Central memory CD8-positive, alpha-beta T cell (primary cell): ENCODE measurements at regions not wholly inside any gene's neighbourhood (a gene's known extent, or its start where the extent isn't known, plus 50 kb on each side); places are given as distances from the start of the nearest gene placed in this dataset.

ENCODE experiments used
- ATAC-seq: fragments of 150-1000 bp; cut with Tn5 transposase; replicated peaks from 2 replicates; pipeline ENCODE4 v1.10.0; 2022; ENCODE audit warnings: mild to moderate bottlenecking, moderate FRiP score, moderate number of reproducible peaks; ENCODE audit not compliant: poor library complexity, severe bottlenecking; ENCODE audit errors: extremely low read depth
- DNase-seq, 2 donors: peaks; one replicate each; pipeline ENCODE4 v3.0.0; 2021; ENCODE audit warnings: low spot score in 2 of 2
- H3K27ac Mint-ChIP-seq: one replicate; pipeline ENCODE4 v1.8.0; 2022; ENCODE audit warnings: low read depth, mild to moderate bottlenecking, moderate library complexity, mixed read lengths
- H3K27me3 Mint-ChIP-seq: one replicate; pipeline ENCODE4 v1.8.0; 2022; ENCODE audit warnings: mixed read lengths
- H3K36me3 Mint-ChIP-seq: one replicate; pipeline ENCODE4 v1.8.0; 2022; ENCODE audit warnings: mild to moderate bottlenecking, moderate library complexity, mixed read lengths; ENCODE audit not compliant: insufficient read depth
- H3K4me1 Mint-ChIP-seq: one replicate; pipeline ENCODE4 v1.8.0; 2022; ENCODE audit warnings: mixed read lengths
- H3K4me3 Mint-ChIP-seq: one replicate; pipeline ENCODE4 v1.8.0; 2022; ENCODE audit warnings: mild to moderate bottlenecking, moderate library complexity, mixed read lengths
- H3K9me3 Mint-ChIP-seq: one replicate; pipeline ENCODE4 v1.8.0; 2022; ENCODE audit warnings: mixed read lengths

GRCh38 chr16:64397945-64398508, 723.8 kb downstream of the CDH11 start:
- DNase-seq (no peak), ATAC-seq (no peak)
- H3K4me1 Mint-ChIP-seq: no peaks in the 10 kb centered on the region
- H3K27ac Mint-ChIP-seq: no peak overlapping the region
- no peak overlapping the region for H3K4me3 Mint-ChIP-seq
- H3K27me3 Mint-ChIP-seq: no peaks in the 10 kb centered on the region
- no peaks in the 10 kb centered on the region for H3K36me3 Mint-ChIP-seq
- H3K9me3 Mint-ChIP-seq: peaks cover 23% of the 10 kb centered on the region

GRCh38 chr16:64397042-64397441, 724.8 kb downstream of the CDH11 start:
- Mint-ChIP-seq H3K9me3 (peaks cover 21% of the 10 kb centered on the region), H3K4me1 (no peaks in the 10 kb centered on the region), H3K27ac (no peak overlapping the region), H3K36me3 (no peaks in the 10 kb centered on the region), H3K27me3 (no peaks in the 10 kb centered on the region), H3K4me3 (no peak overlapping the region)
- DNase-seq (no peak), ATAC-seq (no peak)

- no peaks in the 10 kb centered on the region for H3K36me3 Mint-ChIP-seq
- no peak overlapping the region for H3K27ac Mint-ChIP-seq
- ATAC-seq (no peak), DNase-seq (no peak)
- no peaks in the 10 kb centered on the region for H3K4me1 Mint-ChIP-seq
- no peaks in the 10 kb centered on the region for H3K27me3 Mint-ChIP-seq
- H3K4me3 Mint-ChIP-seq: no peak overlapping the region
- H3K9me3 Mint-ChIP-seq: peaks cover 24% of the 10 kb centered on the region
These were observed 727.8 kb downstream of the CDH11 start for GRCh38 chr16:64394061-64394460.

GRCh38 chr16:64392456-64392855, 729.4 kb downstream of the CDH11 start:
- H3K27me3 Mint-ChIP-seq: no peaks in the 10 kb centered on the region

GRCh38 chr16:64391063-64391600, 730.7 kb downstream of the CDH11 start:
- H3K4me1 Mint-ChIP-seq: no peaks in the 10 kb centered on the region
- no peaks in the 10 kb centered on the region for H3K36me3 Mint-ChIP-seq
- ATAC-seq: no peak
- no peak for DNase-seq
- no peak overlapping the region for H3K4me3 Mint-ChIP-seq
- H3K27me3 Mint-ChIP-seq: no peaks in the 10 kb centered on the region
- H3K9me3 Mint-ChIP-seq: peaks cover 20% of the 10 kb centered on the region
- no peak overlapping the region for H3K27ac Mint-ChIP-seq

More at GRCh38 chr16:64392456-64392855, 729.4 kb downstream of the CDH11 start:
- Mint-ChIP-seq H3K9me3 (peaks cover 24% of the 10 kb centered on the region), H3K4me1 (no peaks in the 10 kb centered on the region), H3K27ac (no peak overlapping the region), H3K36me3 (no peaks in the 10 kb centered on the region), H3K4me3 (no peak overlapping the region)
- ATAC-seq: no peak
- no peak for DNase-seq

- Mint-ChIP-seq H3K4me1 (no peaks in the 10 kb centered on the region), H3K4me3 (no peak overlapping the region), H3K36me3 (no peaks in the 10 kb centered on the region), H3K27me3 (no peaks in the 10 kb centered on the region), H3K27ac (no peak overlapping the region), H3K9me3 (peaks cover 21% of the 10 kb centered on the region)
- ATAC-seq: no peak
- DNase-seq: no peak
These were observed 731.8 kb downstream of the CDH11 start for GRCh38 chr16:64390102-64390501.

GRCh38 chr16:64384636-64385035, 737.2 kb downstream of the CDH11 start:
- no peak overlapping the region for H3K27ac Mint-ChIP-seq
- no peaks in the 10 kb centered on the region for H3K27me3 Mint-ChIP-seq
- DNase-seq (no peak), ATAC-seq (no peak)
- no peaks in the 10 kb centered on the region for H3K4me1 Mint-ChIP-seq
- peaks cover 23% of the 10 kb centered on the region for H3K9me3 Mint-ChIP-seq
- no peaks in the 10 kb centered on the region for H3K36me3 Mint-ChIP-seq
- no peak overlapping the region for H3K4me3 Mint-ChIP-seq

GRCh38 chr16:64381979-64382378, 739.9 kb downstream of the CDH11 start:
- Mint-ChIP-seq H3K4me1 (no peaks in the 10 kb centered on the region), H3K27ac (no peak overlapping the region), H3K27me3 (no peaks in the 10 kb centered on the region), H3K4me3 (no peak overlapping the region), H3K36me3 (no peaks in the 10 kb centered on the region), H3K9me3 (peaks cover 16% of the 10 kb centered on the region)
- DNase-seq (no peak), ATAC-seq (no peak)

- Mint-ChIP-seq H3K9me3 (peaks cover 10% of the 10 kb centered on the region), H3K27me3 (no peaks in the 10 kb centered on the region), H3K27ac (no peak overlapping the region), H3K4me1 (no peaks in the 10 kb centered on the region), H3K36me3 (no peaks in the 10 kb centered on the region), H3K4me3 (no peak overlapping the region)
- no peak for DNase-seq
- no peak for ATAC-seq
These were observed 741.1 kb downstream of the CDH11 start for GRCh38 chr16:64380751-64381150.

GRCh38 chr16:64375391-64375980, 746.4 kb downstream of the CDH11 start:
- Mint-ChIP-seq H3K27ac (no peak overlapping the region), H3K27me3 (no peaks in the 10 kb centered on the region)

GRCh38 chr16:64370112-64370511, 751.8 kb downstream of the CDH11 start:
- H3K36me3 Mint-ChIP-seq: no peaks in the 10 kb centered on the region
- H3K27me3 Mint-ChIP-seq: no peaks in the 10 kb centered on the region
- peaks cover 6% of the 10 kb centered on the region for H3K9me3 Mint-ChIP-seq
- H3K27ac Mint-ChIP-seq: no peak overlapping the region
- no peaks in the 10 kb centered on the region for H3K4me1 Mint-ChIP-seq
- H3K4me3 Mint-ChIP-seq: no peak overlapping the region
- no peak for DNase-seq
- no peak for ATAC-seq

More at GRCh38 chr16:64375391-64375980, 746.4 kb downstream of the CDH11 start:
- H3K4me1 Mint-ChIP-seq: no peaks in the 10 kb centered on the region
- no peak overlapping the region for H3K4me3 Mint-ChIP-seq
- DNase-seq (no peak), ATAC-seq (no peak)
- peaks cover 6% of the 10 kb centered on the region for H3K9me3 Mint-ChIP-seq
- H3K36me3 Mint-ChIP-seq: no peaks in the 10 kb centered on the region

GRCh38 chr16:64365448-64365931, 756.4 kb downstream of the CDH11 start:
- no peaks in the 10 kb centered on the region for H3K36me3 Mint-ChIP-seq
- H3K27ac Mint-ChIP-seq: no peak overlapping the region
- DNase-seq: no peak
- no peak for ATAC-seq
- H3K27me3 Mint-ChIP-seq: no peaks in the 10 kb centered on the region
- H3K4me1 Mint-ChIP-seq: no peaks in the 10 kb centered on the region
- peaks cover 11% of the 10 kb centered on the region for H3K9me3 Mint-ChIP-seq
- no peak overlapping the region for H3K4me3 Mint-ChIP-seq

GRCh38 chr16:64364894-64365293, 757.0 kb downstream of the CDH11 start:
- Mint-ChIP-seq H3K36me3 (no peaks in the 10 kb centered on the region), H3K9me3 (peaks cover 11% of the 10 kb centered on the region)

More at GRCh38 chr16:64364894-64365293, 757.0 kb downstream of the CDH11 start:
- ATAC-seq: no peak
- H3K27me3 Mint-ChIP-seq: no peaks in the 10 kb centered on the region
- H3K27ac Mint-ChIP-seq: no peak overlapping the region
- no peak for DNase-seq
- no peaks in the 10 kb centered on the region for H3K4me1 Mint-ChIP-seq
- no peak overlapping the region for H3K4me3 Mint-ChIP-seq
